ENCODE measurements at regions not wholly inside any gene's neighbourhood (a gene's known extent, or its start where the extent isn't known, plus 50 kb on each side); places are given as distances from the start of the nearest gene placed in this dataset.

GRCh38 chr1:4171480-4172450 lies 271.7 kb upstream of the C1orf174 start:
- DNase-seq: no peak
- Histone ChIP-seq H3K27me3 (replicated peaks) (no peaks in the 10 kb centered on the region), H3K4me3 (ENCODE audit: low read depth, low read length) (no peak overlapping the region), H3K36me3 (replicated peaks) (no peaks in the 10 kb centered on the region), H3K27ac (no peak overlapping the region)
- in situ Hi-C loops (cut with HindIII; ENCODE audit: low pct_ligation_motif_present, low sequenced_read_pairs): no loop called here
- TF ChIP-seq CTCF (IDR thresholded peaks at IDR 0.05; ENCODE audit: low read depth, low read length, missing control alignments): no peak

- no peaks in the 10 kb centered on the region for H3K36me3 ChIP-seq (replicated peaks)
- no peak overlapping the region for H3K27ac ChIP-seq
- no peak overlapping the region for H3K4me3 ChIP-seq (ENCODE audit: low read depth, low read length)
- in situ Hi-C loops (cut with HindIII; ENCODE audit: low pct_ligation_motif_present, low sequenced_read_pairs): no loop called here
- no peaks in the 10 kb centered on the region for H3K27me3 ChIP-seq (replicated peaks)
- DNase-seq: no peak
- TF ChIP-seq CTCF (IDR thresholded peaks at IDR 0.05; ENCODE audit: low read depth, low read length, missing control alignments): no peak
Measured at GRCh38 chr1:4172644-4173599, 272.9 kb upstream of the C1orf174 start.

GRCh38 chr1:4173731-4174130 lies 273.7 kb upstream of the C1orf174 start:
- TF ChIP-seq CTCF (IDR thresholded peaks at IDR 0.05; ENCODE audit: low read depth, low read length, missing control alignments): no peak
- in situ Hi-C loops (cut with HindIII; ENCODE audit: low pct_ligation_motif_present, low sequenced_read_pairs): no loop called here
- no peaks in the 10 kb centered on the region for H3K27me3 ChIP-seq (replicated peaks)
- H3K36me3 ChIP-seq (replicated peaks): no peaks in the 10 kb centered on the region
- no peak overlapping the region for H3K27ac ChIP-seq
- H3K4me3 ChIP-seq (ENCODE audit: low read depth, low read length): no peak overlapping the region
- no peak for DNase-seq

- no peak for DNase-seq
- Histone ChIP-seq H3K27ac (no peak overlapping the region), H3K36me3 (replicated peaks) (no peaks in the 10 kb centered on the region), H3K27me3 (replicated peaks) (no peaks in the 10 kb centered on the region), H3K4me3 (ENCODE audit: low read depth, low read length) (no peak overlapping the region)
- in situ Hi-C loops (cut with HindIII; ENCODE audit: low pct_ligation_motif_present, low sequenced_read_pairs): no loop called here
- no peak for TF ChIP-seq CTCF (IDR thresholded peaks at IDR 0.05; ENCODE audit: low read depth, low read length, missing control alignments)
Measured at GRCh38 chr1:4174291-4175200, 274.5 kb upstream of the C1orf174 start.

Measured in brain microvascular endothelial cell (primary cell).